Tibial nerve (tissue), 3 donors: ENCODE measurements at regions not wholly inside any gene's neighbourhood (a gene's known extent, or its start where the extent isn't known, plus 50 kb on each side); places are given as distances from the start of the nearest gene placed in this dataset.

Experiments used
- CTCF ChIP-seq, 5 experiments: fragments of 200-600 bp in 3 of 5; fragments of 450-650 bp in 2 of 5; sonication (generic) in 3 of 5; IDR thresholded peaks; one replicate each; pipeline ENCODE4 v1.5.1; 2016 to 2019; ENCODE audit warnings: antibody characterized with exemption in 5 of 5, mild to moderate bottlenecking in 3 of 5, moderate library complexity in 2 of 5
- POLR2A ChIP-seq, 2 donors: fragments of 450-650 bp; IDR thresholded peaks; one replicate each; pipeline ENCODE4 v1.6.1; 2017; ENCODE audit warnings: antibody characterized with exemption in 2 of 2, mild to moderate bottlenecking in 2 of 2, moderate library complexity in 2 of 2

GRCh38 chr7:95691464-95691863, 80.9 kb upstream of the DYNC1I1 start:
- TF ChIP-seq CTCF (IDR thresholded peaks at IDR 0.05) (no peak), POLR2A (IDR thresholded peaks at IDR 0.05) (no peak)
